HEK293 (cell line): ENCODE measurements at regions not wholly inside any gene's neighbourhood (a gene's known extent, or its start where the extent isn't known, plus 50 kb on each side); places are given as distances from the start of the nearest gene placed in this dataset.

Source experiments
- CTCF ChIA-PET: fragments of 350-600 bp; formaldehyde crosslinking; extraction: SDS; loops from one replicate; lab custom pipeline; 2021; ENCODE audit warnings: antibody characterized with exemption; lab: Yijun Ruan, JAX
- POLR2A ChIA-PET: fragments of 300-600 bp; formaldehyde crosslinking; extraction: SDS; loops from one replicate; lab custom pipeline; 2020; ENCODE audit warnings: antibody characterized with exemption, inconsistent platforms; lab: Yijun Ruan, JAX
- H3K27ac ChIP-seq: fragments of 200-500 bp; sonication (Bioruptor generic); 2 replicates; pipeline ENCODE4 v1.5.1; 2014; ENCODE audit warnings: low read depth, low read length, control low read depth, inconsistent platforms; ENCODE audit errors: extremely low read depth
- H3K36me3 ChIP-seq, 2 experiments: fragments of 200-500 bp in 1 of 2; sonication (Bioruptor generic) in 1 of 2; 1 replicate in 1 of 2; 2 replicates in 1 of 2; pipeline ENCODE4 v1.5.1; 2014 to 2017; ENCODE audit warnings: inconsistent platforms in 2 of 2, low read length in 2 of 2; ENCODE audit not compliant: control insufficient read depth in 2 of 2, insufficient read depth in 1 of 2
- H3K4me1 ChIP-seq: fragments of 200-500 bp; sonication (Bioruptor generic); 2 replicates; pipeline ENCODE4 v1.5.1; 2014; ENCODE audit warnings: mild to moderate bottlenecking, low read length, inconsistent platforms; ENCODE audit not compliant: control insufficient read depth, insufficient read depth
- H3K4me3 ChIP-seq: 2 replicates; pipeline ENCODE4 v1.5.1; 2011; ENCODE audit warnings: low read depth, mild to moderate bottlenecking, control low read depth, low read length, moderate library complexity
- H3K9me3 ChIP-seq: fragments of 200-500 bp; sonication (Bioruptor generic); 2 replicates; pipeline ENCODE4 v1.5.1; 2014; ENCODE audit warnings: low read depth, low read length, inconsistent platforms; ENCODE audit not compliant: control insufficient read depth, insufficient read depth
- GFI1B ChIP-seq: fragments of 450-650 bp; formaldehyde crosslinking; IDR thresholded peaks from 2 replicates; pipeline ENCODE4 v1.5.1; 2016; ENCODE audit warnings: missing biosample characterization, missing genetic modification characterization
- KLF7 ChIP-seq: fragments of 450-650 bp; formaldehyde crosslinking; IDR thresholded peaks from 2 replicates; pipeline ENCODE4 v1.5.1; 2016; ENCODE audit warnings: missing biosample characterization, missing genetic modification characterization, borderline replicate concordance
- KLF8 ChIP-seq: fragments of 450-650 bp; formaldehyde crosslinking; IDR thresholded peaks from 2 replicates; pipeline ENCODE4 v1.5.1; 2016; ENCODE audit warnings: missing biosample characterization, missing genetic modification characterization
- MYNN ChIP-seq: fragments of 450-650 bp; formaldehyde crosslinking; IDR thresholded peaks from 2 replicates; pipeline ENCODE4 v1.5.1; 2016; ENCODE audit warnings: missing biosample characterization, missing genetic modification characterization, borderline replicate concordance
- PRDM6 ChIP-seq: fragments of 450-650 bp; formaldehyde crosslinking; IDR thresholded peaks from 2 replicates; pipeline ENCODE4 v1.5.1; 2017; ENCODE audit warnings: missing biosample characterization, missing genetic modification characterization
- ZBTB17 ChIP-seq: fragments of 450-650 bp; formaldehyde crosslinking; IDR thresholded peaks from 2 replicates; pipeline ENCODE4 v1.5.1; 2016; ENCODE audit warnings: missing biosample characterization, missing genetic modification characterization
- ZEB2 ChIP-seq: fragments of 450-650 bp; formaldehyde crosslinking; IDR thresholded peaks from 2 replicates; pipeline ENCODE4 v1.5.1; 2016; ENCODE audit warnings: missing biosample characterization, missing genetic modification characterization
- ZIC2 ChIP-seq: fragments of 450-650 bp; formaldehyde crosslinking; IDR thresholded peaks from 2 replicates; pipeline ENCODE4 v1.5.1; 2016; ENCODE audit warnings: missing biosample characterization, missing genetic modification characterization
- ZNF157 ChIP-seq: fragments of 450-650 bp; formaldehyde crosslinking; IDR thresholded peaks from 2 replicates; pipeline ENCODE4 v1.5.1; 2016; ENCODE audit warnings: missing biosample characterization, missing genetic modification characterization
- ZNF184 ChIP-seq: fragments of 450-650 bp; IDR thresholded peaks from 2 replicates; pipeline ENCODE4 v1.5.1; 2018; ENCODE audit warnings: missing biosample characterization, mild to moderate bottlenecking, missing genetic modification characterization
- ZNF2 ChIP-seq: fragments of 450-650 bp; formaldehyde crosslinking; IDR thresholded peaks from 2 replicates; pipeline ENCODE4 v1.5.1; 2016; ENCODE audit warnings: missing biosample characterization, missing genetic modification characterization
- ZNF202 ChIP-seq: fragments of 450-650 bp; formaldehyde crosslinking; IDR thresholded peaks from 2 replicates; pipeline ENCODE4 v1.5.1; 2016; ENCODE audit warnings: missing biosample characterization, missing genetic modification characterization, borderline replicate concordance
- ZNF211 ChIP-seq: fragments of 450-650 bp; formaldehyde crosslinking; IDR thresholded peaks from 2 replicates; pipeline ENCODE4 v1.5.1; 2016; ENCODE audit warnings: low read depth, missing biosample characterization, missing genetic modification characterization
- ZNF221 ChIP-seq: fragments of 450-650 bp; formaldehyde crosslinking; IDR thresholded peaks from 2 replicates; pipeline ENCODE4 v1.5.1; 2017; ENCODE audit warnings: missing biosample characterization, missing genetic modification characterization, borderline replicate concordance
- ZNF223 ChIP-seq: fragments of 450-650 bp; formaldehyde crosslinking; IDR thresholded peaks from 2 replicates; pipeline ENCODE4 v1.5.1; 2016; ENCODE audit warnings: missing biosample characterization, missing genetic modification characterization
- ZNF292 ChIP-seq: fragments of 450-650 bp; formaldehyde crosslinking; IDR thresholded peaks from 2 replicates; pipeline ENCODE4 v1.5.1; 2016; ENCODE audit warnings: low read depth, missing biosample characterization, missing genetic modification characterization, borderline replicate concordance
- ZNF324 ChIP-seq: fragments of 450-650 bp; formaldehyde crosslinking; IDR thresholded peaks from 2 replicates; pipeline ENCODE4 v1.5.1; 2016; ENCODE audit warnings: missing biosample characterization, missing genetic modification characterization
- ZNF391 ChIP-seq: fragments of 450-650 bp; formaldehyde crosslinking; IDR thresholded peaks from 2 replicates; pipeline ENCODE4 v1.5.1; 2016; ENCODE audit warnings: low read depth, missing biosample characterization, missing genetic modification characterization, borderline replicate concordance
- ZNF398 ChIP-seq: fragments of 450-650 bp; formaldehyde crosslinking; IDR thresholded peaks from 2 replicates; pipeline ENCODE4 v1.5.1; 2017; ENCODE audit warnings: missing biosample characterization, missing genetic modification characterization
- ZNF423 ChIP-seq: fragments of 450-650 bp; formaldehyde crosslinking; IDR thresholded peaks from 2 replicates; pipeline ENCODE4 v1.5.1; 2016; ENCODE audit warnings: missing biosample characterization, missing genetic modification characterization
- ZNF433 ChIP-seq: fragments of 450-650 bp; formaldehyde crosslinking; IDR thresholded peaks from 2 replicates; pipeline ENCODE4 v1.5.1; 2016; ENCODE audit warnings: missing biosample characterization, missing genetic modification characterization, low read depth
- ZNF529 ChIP-seq: fragments of 450-650 bp; formaldehyde crosslinking; IDR thresholded peaks from 2 replicates; pipeline ENCODE4 v1.5.1; 2017; ENCODE audit warnings: missing genetic modification characterization, missing biosample characterization; ENCODE audit not compliant: insufficient replicate concordance
- ZNF555 ChIP-seq: fragments of 450-650 bp; formaldehyde crosslinking; conservative IDR thresholded peaks from 2 replicates; pipeline ENCODE4 v1.5.1; 2017; ENCODE audit warnings: missing biosample characterization, mild to moderate bottlenecking, missing genetic modification characterization, inconsistent platforms
- ZNF629 ChIP-seq: fragments of 450-650 bp; formaldehyde crosslinking; IDR thresholded peaks from 2 replicates; pipeline ENCODE4 v1.5.1; 2017; ENCODE audit warnings: missing biosample characterization, missing genetic modification characterization
- ZXDB ChIP-seq: fragments of 450-650 bp; formaldehyde crosslinking; IDR thresholded peaks from 2 replicates; pipeline ENCODE4 v1.5.1; 2016; ENCODE audit warnings: missing biosample characterization, missing genetic modification characterization

GRCh38 chr7:46681865-46682503, 760.9 kb upstream of the IGFBP3 start (continued):
- TF ChIP-seq ZNF223 (tag by site-specific recombination): no peak
- no peak for TF ChIP-seq ZNF529 (tag by site-specific recombination)
- no peak for TF ChIP-seq ZNF202 (tag by site-specific recombination)
- no peak for TF ChIP-seq ZNF221 (tag by site-specific recombination)
- TF ChIP-seq ZIC2: no peak

GRCh38 chr7:46680147-46680546, 759.1 kb upstream of the IGFBP3 start:
- POLR2A ChIA-PET: no interaction called here

GRCh38 chr7:46679671-46680070, 758.6 kb upstream of the IGFBP3 start:
- H3K36me3 ChIP-seq: no peaks in the 10 kb centered on the region
- ChIA-PET POLR2A (no interaction called here), CTCF (no interaction called here)

More at GRCh38 chr7:46680147-46680546, 759.1 kb upstream of the IGFBP3 start:
- no peak overlapping the region for H3K4me3 ChIP-seq
- no peaks in the 10 kb centered on the region for H3K36me3 ChIP-seq
- H3K9me3 ChIP-seq: no peaks in the 10 kb centered on the region
- no peaks in the 10 kb centered on the region for H3K4me1 ChIP-seq
- no peak overlapping the region for H3K27ac ChIP-seq
- CTCF ChIA-PET: no interaction called here
- no peak for TF ChIP-seq ZNF211
- no peak for TF ChIP-seq KLF7 (tag by site-specific recombination)
- TF ChIP-seq ZEB2: no peak
- TF ChIP-seq KLF8: no peak
- no peak for TF ChIP-seq ZNF555 (tag by site-specific recombination)
- TF ChIP-seq GFI1B (tag by site-specific recombination): no peak
- TF ChIP-seq ZBTB17: no peak
- no peak for TF ChIP-seq ZNF157 (tag by site-specific recombination)
- no peak for TF ChIP-seq ZNF324 (tag by site-specific recombination)
- no peak for TF ChIP-seq ZXDB (tag by site-specific recombination)
- no peak for TF ChIP-seq ZNF433 (tag by site-specific recombination)
- TF ChIP-seq ZNF398: no peak
- TF ChIP-seq PRDM6: no peak
- no peak for TF ChIP-seq ZNF292
- TF ChIP-seq ZNF629 (tag by site-specific recombination): no peak
- no peak for TF ChIP-seq ZNF423 (tag by site-specific recombination)
- TF ChIP-seq, all 188 proteins: peak for 0

More at GRCh38 chr7:46679671-46680070, 758.6 kb upstream of the IGFBP3 start:
- H3K27ac ChIP-seq: no peak overlapping the region
- H3K4me1 ChIP-seq: no peaks in the 10 kb centered on the region
- H3K9me3 ChIP-seq: no peaks in the 10 kb centered on the region
- TF ChIP-seq ZNF423 (tag by site-specific recombination): no peak
- TF ChIP-seq ZXDB (tag by site-specific recombination): no peak
- no peak for TF ChIP-seq ZNF184 (tag by site-specific recombination)
- TF ChIP-seq MYNN (tag by site-specific recombination): no peak
- no peak for TF ChIP-seq ZNF2 (tag by site-specific recombination)
- no peak for TF ChIP-seq ZNF391 (tag by site-specific recombination)
- TF ChIP-seq, all 188 proteins: peak for 0
- H3K4me3 ChIP-seq: no peak overlapping the region
